ENCODE measurements at regions not wholly inside any gene's neighbourhood (a gene's known extent, or its start where the extent isn't known, plus 50 kb on each side); places are given as distances from the start of the nearest gene placed in this dataset.

- no peaks in the 10 kb centered on the region for H3K36me3 ChIP-seq (ENCODE audit: control insufficient read depth in 1 of 2, insufficient read depth in 2 of 2, low read length in 1 of 2)
- H3K27me3 ChIP-seq (ENCODE audit: control insufficient read depth in 1 of 2, insufficient read depth in 2 of 2, low read length in 1 of 2) = no peaks in the 10 kb centered on the region
- 61 to 68% methylated on average over 3 of the region's 3 CpGs for WGBS, 2 donors
- no peak overlapping the region for H3K4me3 ChIP-seq (ENCODE audit: low read length in 2 of 2)
- intact Hi-C loops (cut with DNase I) = no loop called here
- no peak overlapping the region for H3K27ac ChIP-seq (ENCODE audit: low read depth in 1 of 2, low read length in 2 of 2)
- no peaks in the 10 kb centered on the region for H3K9me3 ChIP-seq (ENCODE audit: control insufficient read depth, low read length)
- no peak for DNase-seq
- no peak for ATAC-seq (ENCODE audit: low FRiP score)
- H3K4me1 ChIP-seq (ENCODE audit: control insufficient read depth in 1 of 2, insufficient read depth in 2 of 2, low read length in 2 of 2) = no peaks in the 10 kb centered on the region
Observed at GRCh38 chr20:43241057-43241702, 51.5 kb upstream of the PTPRT start.

All from aorta (tissue), 5 donors.